Cerebellar nuclear complex (tissue), 1 donor: ENCODE measurements at regions not wholly inside any gene's neighbourhood (a gene's known extent, or its start where the extent isn't known, plus 50 kb on each side); places are given as distances from the start of the nearest gene placed in this dataset.
"Not testable (repeated sequence)": the region's sequence is repeated elsewhere in the genome, so short reads cannot be mapped to it uniquely, and the experiment has no call there.

Source experiments
- DNase-seq, 2 experiments: peaks; one replicate each; lab custom pipeline; 2025; lab: John Stamatoyannopoulos, UW

DNA sequence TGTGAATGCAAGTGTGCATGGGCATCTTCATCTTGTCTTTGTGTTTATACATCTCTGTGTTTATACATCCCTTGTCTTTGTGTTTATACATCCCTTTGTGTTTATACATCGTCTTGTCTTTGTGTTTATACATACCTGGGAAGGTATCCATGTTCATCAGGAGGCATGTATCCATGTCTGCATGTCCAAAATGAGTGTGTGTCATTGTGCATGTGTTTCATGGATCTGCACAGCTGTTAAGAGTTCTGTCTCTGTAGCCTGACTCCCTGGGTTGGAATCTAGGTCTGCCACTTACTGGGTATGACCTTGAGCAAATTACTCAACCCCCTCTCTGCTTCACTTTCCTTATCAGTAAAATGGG lies 50.1 kb upstream of the SIRPA start:
- DNase-seq = no peak

DNA sequence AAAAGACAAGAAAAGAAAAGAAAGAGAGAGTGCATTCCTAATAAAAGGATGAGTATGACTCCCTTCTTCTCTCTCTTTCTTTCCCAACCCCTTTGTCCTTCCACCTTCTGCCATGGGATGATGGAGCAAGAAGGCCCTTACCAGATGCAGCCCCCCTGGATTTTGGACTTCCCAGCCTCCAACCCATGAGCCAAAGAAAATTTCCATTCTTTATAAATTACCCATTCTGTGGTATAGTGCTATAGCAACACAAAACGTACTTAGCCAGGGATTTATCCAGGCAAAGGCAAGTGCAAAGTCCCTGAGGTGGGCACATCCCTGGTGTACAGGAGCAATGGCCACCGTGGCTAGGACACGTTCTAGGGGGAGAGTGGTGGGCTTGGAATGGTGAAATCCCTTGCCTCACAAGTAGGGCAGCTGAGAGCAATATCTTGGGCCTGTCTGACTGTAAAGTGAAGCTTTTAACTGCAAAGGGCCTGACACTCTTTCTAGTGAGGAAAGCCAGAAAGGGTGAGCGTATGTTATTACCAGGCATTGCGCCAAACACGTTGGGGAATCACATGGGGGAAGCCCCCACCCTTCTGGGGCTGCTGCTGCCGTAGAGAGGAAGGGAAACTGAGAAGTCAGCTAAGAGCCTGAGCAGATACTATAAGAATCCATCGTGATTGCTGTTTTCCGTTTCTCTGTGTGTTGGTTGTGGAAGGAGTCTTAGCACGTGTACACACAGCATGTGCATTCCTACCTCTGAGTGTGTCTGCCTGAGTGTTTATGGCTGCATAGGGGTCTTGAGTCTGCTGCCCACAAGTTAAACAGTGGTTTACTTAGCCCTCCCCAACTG lies 50.7 kb upstream of the SIRPA start:
- DNase-seq = peak in 1 of 2 experiments; percentile 50

DNA sequence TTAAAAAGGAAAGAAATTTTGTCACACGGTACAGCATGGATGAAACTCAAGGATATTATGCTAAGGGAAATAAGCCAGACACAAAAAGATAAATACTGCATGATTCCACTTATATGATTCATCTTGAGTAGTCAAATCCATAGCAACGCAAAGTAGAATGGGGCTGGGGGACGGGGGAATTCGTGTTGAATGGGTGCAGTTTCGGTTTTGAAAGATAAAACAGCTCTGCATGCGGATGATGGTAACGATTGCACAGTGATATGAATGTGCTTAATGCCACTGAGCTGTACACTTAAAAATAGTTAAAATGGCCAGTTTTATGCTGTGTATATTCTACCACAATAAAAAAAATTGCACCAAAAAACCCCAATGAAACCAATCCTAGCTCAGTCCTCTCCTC lies 52.9 kb upstream of the SIRPA start:
- DNase-seq = no peak

DNA sequence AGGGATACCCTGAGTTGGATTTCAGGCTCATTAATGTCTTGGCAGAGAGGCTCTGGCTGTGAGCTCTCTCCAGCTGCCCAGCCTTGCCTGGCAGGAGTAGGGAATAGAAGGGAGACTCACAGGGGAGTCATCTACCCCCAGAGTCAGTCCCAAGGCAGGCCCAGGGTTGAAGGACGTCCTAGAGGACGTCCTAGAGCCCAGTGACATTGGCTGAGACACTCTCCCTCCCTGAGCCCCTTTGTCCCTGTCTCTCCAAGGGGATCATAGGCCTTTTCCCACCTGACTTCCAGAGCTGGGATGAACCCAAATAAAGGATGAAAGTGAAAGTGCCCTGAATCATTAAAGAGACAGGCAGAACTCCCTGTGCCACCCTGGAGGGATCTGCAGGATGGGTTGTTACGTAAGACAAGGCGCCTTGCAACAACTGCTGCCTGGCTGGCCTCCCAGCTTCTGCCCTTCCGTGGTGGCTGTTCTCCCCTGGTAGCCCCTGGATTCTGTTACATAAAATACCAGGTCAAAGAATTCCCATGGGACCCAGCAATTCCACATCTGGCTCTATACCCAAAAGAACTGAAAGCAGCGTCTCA lies 53.6 kb upstream of the SIRPA start:
- no peak for DNase-seq

DNA sequence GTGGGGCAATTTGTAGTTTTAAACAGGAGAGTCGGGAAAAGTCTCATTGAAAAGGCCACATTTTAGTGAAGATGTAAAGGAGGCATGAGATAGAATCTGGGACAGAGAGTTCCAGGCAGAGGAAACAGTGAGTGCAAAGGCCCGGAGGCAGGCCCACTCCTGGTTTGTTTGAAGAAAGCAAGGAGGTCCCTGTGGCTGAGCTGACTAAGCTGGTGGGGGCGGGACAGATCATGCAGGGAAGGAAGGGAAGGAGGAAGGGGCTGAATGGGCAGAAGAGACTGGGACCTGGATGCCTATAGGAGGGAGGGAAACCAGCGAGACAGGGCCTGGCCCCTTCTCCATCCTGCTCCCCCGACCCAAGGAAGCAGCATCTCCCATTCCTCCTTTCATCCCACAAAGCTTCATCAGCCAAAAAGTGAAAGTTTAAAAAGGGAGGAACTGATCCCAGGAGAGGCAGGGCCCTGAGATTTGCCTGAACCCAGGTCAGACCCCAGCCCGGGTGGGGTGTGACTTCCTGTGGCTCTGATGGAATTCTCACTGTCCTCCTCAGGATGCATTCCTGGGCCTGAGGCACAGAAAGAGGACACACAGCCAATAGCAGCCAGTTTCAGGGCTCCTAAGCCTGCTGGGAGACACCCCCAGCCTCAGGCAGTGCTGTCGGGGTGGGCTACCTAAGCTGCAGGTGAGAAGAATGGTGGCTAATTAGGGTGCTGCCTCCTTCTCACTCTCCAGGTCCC lies 54.2 kb upstream of the SIRPA start:
- no peak for DNase-seq

DNA sequence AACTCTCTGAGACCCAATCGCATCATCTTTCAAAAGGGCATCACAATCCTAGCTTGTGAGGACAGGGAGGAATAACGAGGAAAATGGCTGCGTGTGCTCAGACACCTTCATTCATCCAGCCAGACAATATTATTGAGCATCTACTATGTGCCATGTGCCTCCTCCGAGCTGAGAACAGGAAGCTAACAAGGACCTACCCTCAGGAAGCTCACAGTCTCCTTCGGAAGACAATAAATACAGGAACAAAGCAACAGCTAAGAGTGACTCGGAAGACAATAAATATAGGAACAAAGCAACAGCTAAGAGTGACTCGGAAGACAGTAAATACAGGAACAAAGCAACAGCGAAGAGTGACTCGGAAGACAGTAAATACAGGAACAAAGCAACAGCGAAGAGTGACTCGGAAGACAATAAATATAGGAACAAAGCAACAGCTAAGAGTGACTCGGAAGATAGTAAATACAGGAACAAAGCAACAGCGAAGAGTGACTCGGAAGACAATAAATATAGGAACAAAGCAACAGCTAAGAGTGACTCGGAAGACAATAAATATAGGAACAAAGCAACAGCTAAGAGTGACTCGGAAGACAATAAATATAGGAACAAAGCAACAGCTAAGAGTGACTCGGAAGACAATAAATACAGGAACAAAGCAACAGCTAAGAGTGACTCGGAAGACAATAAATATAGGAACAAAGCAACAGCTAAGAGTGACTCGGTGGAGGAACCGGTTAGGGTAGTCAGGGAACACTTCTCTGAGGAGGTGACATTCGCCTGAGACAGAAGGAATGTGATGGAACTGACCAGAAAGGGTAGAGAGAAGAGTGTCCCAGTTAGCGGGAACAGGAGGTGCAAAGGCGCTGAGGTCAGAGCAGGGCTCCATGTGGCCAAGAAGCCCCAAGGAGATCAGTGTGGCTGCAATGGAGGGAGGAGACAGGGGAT lies 55.6 kb upstream of the SIRPA start:
- not testable (repeated sequence) for DNase-seq

DNA sequence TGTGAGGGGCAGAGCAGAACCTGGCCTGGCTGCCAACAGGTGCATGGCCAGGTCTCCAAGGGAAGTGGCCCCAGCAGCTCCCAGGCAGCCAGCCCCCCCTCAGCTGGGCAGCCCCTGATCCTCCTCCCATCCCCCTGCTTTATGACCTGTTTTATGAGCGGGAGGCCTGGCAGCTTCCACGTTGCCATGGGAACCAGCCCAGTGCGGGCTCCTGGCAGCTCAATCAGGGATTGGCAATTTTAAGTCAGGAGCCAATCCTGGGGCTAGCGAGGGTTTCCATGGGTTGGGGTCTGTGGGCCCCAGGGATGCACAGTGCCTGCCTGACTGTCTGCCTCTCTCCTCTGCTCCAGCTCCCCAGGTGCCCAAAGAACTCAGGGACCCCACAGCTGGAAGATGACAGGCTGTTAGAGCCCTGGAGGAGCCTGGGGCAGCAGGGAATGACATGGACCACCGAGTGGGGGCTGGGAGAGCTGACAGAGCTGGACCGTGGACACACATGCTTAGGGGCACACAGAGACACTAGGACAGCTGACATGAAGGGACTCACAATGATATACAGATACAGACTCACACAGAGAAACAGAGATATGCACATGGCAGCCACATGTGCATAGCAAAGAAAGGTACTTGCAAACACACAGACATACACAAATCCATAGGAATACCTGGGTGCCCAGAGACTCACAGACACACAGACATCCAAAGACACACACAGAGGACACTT lies 56.5 kb upstream of the SIRPA start:
- DNase-seq = no peak

DNA sequence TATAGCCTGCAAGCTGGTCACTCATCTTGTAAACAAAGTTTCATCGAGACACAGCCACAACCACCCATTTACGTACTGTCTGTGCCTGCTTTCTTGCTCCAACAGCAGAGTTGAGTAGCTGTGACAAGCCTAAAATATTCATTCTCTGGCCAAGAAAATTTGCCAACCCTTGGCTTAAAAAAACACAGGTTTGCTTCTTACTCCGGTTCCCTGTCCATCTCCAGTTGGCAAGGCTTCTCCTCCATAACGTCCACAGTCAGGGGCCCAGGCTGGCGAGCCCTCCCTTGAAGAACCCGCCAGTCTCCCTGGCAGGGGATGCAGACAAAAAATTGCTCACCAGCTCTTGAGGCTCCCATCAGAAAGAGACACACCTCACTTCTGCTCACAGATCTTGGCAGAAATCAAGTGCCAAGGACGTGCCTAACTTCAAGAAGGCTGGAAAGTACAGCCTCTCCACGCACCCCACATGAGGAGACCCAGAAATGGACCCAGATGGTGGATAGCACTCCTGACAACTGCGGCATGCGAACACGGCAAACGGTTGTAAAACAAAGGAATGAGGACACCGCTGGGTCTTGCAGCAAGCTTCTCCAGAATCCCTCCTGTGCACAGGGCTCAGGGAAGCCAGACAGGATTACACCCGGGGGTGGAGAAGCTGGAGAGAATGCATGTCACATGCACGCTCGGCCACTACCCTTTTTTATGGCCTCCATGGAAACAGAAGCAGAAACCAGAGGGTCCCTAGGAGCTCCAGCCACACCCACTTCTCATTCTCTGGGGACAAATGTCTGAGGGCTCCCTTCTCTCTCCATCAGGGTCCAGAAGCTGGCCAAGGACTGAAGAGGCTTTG lies 59.8 kb upstream of the SIRPA start:
- no peak for DNase-seq

DNA sequence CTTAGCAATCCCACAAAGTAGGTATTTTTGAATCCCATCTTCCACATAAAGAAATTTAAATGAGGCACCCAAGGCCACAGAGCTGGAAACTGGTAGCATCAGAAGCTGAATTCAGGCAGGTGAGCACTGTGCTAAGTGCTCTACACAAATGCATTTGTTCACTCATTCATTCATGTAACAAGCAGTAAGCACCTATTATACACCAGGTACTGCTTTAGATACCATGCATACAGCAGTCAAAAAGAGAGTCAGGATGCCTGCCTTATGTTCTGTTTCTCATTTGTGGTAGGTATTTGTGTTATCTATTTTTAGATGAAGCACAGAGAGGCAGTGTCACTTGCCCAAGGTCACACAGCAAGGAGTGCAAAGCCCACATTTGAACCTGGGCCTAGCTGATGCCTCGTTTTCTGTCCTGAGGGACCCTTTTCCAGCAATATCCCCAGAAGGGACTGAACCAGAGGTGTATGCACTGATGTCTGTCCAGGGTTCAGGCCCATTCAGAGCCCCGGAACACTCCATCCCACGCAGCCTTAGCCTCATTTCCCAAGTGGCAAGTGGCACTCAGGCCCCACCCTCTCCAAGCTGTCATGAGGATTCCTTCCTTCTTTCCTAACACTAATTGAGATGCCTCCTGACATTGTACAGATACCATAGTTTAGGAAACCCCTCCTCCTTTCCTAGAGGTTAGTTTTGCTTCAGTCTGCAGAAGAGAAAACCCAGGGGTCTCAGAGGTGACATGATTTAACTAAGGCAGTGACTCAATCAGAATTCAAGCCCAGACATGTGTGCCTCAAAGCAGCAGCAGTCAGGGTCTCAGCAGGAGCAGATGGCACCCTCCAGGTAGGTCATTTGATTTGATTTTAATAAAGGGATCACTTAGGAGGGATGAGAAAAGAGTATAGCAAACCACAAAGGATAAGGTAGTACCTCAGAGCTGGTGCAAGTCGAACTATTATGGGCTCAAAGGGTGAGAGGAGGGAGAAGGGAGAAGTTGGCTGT lies 61.2 kb upstream of the SIRPA start:
- DNase-seq = no peak

DNA sequence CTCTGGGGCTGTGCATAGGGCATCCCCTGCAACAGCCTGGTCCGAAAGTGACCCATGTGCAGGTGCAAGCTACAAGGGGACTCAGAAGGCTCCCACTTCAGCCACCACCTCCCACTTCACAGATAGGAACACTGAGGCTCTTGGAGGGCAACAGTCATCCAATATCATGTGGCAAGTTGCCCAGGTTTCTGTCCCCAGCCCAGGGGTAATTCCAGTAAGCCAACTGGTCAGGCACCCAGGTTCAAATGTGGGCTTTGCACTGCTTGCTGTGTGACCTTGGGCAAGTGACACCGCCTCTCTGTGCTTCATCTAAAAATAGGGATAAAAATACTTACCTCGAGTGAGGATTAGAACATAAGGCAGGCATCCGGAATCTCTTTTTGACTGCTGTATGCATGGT lies 62.0 kb upstream of the SIRPA start:
- DNase-seq = no peak

DNA sequence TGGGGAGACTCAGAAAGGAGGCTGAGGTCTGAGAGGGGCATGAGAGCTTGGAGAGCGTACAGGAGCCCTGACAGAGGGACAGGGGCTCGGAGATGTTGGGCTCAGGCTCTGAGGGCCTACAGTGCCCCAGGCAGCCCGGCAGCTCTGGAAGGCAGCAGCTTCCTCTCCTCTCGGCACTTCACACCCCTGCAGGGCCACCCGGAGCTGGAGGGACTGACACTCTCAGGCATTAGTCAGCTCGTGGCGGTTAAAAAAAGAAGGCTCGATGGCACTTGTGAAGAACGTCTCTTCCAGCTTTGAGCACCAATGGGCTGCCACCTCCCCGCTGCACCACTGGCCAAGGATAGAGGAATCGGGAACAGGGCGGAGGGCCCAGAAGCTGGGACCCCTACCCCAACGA lies 62.6 kb upstream of the SIRPA start:
- DNase-seq = no peak

DNA sequence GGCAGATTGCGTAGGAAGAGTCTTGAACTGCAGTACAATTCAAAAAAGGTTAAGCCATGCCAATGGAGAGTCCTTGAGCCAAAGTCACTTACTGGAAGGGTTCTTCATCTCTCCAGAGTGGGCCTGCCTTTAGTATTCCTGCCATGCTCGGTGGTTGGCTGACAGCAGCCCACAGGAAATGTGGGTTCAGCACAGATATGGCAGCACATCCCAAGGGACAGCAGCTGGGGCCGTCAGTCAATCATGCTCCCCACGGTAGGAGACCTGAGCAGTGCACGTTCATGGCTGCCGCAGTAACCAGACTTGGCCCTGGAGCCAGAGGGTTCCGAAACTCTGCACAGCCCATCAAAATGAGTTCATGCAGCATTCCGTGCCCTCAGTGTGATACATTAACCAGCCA lies 63.6 kb upstream of the SIRPA start:
- DNase-seq = no peak

DNA sequence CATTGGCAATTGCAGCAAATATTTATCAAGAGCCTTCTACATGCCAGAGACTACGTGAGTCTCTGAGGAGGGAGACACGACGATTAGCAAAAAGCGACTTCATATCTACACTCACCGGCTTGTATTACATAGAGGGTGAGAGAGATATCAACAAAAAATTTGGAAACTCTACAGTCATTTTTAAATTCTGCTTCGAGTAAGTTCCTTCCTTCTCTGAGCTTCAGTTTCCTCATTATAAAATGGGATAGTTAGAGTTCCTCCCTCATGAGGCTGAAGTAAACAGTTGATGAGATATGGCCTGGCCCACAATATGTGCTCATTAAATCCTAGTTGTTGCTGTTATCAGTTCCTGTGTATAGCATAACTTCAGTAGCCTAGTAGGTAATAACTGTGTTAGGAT lies 64.1 kb upstream of the SIRPA start:
- DNase-seq = no peak

DNA sequence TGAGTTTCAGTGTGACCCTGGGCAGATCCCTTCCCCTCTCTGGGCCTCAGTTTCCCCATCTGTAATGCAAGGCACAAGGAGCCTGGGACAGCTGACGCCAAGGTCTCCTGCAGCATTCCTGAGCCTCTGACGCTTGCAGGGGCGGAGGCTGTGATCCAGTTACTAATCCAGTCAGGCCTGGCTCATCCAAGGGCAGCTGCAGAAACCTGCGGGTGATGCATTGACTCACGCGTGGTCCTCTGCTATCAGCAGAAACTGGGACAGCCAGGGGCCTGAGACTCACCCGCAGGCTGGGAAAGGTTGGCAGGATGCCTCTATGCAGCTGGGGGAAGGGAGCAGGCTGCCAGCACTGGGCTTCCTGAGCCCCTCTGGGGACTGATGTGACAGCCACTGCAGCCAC lies 65.0 kb upstream of the SIRPA start:
- no peak for DNase-seq

DNA sequence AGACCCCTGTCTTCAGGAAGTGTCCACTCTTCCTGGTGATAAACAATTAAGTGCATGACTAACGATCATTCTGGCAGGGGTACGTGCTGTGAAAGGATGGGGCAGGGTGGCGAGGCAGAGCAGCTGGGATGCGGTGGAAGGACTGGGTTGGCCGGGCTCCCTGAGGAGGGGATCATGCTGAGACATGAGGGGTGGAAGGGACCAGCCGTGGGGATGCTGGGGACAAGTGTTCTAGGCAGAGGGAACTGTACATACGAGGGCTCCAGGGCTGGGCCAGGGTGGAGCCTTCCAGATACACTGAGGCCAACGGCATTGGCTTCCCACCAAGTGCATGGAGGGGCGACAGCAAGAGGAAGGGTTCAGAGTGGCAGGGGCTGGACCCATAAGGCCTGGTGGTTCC lies 65.7 kb upstream of the SIRPA start:
- no peak for DNase-seq

DNA sequence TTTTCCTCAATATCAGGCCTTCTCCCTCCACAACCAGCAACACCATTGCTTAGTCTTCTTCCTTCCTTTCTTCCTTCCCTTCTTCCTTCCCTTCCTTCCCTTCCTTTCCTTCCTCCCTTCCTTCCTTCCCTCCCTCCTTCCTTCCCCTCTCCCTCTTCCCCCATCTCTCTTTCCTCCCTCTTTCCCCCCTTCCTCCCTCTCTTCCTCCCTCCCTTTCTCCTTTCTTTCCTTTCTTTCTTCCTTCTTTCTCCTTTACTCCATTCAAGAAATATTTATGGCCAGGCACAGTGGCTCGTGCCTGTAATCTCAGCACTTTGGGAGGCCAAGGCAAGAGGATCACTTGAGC lies 66.4 kb upstream of the SIRPA start:
- DNase-seq = no peak

DNA sequence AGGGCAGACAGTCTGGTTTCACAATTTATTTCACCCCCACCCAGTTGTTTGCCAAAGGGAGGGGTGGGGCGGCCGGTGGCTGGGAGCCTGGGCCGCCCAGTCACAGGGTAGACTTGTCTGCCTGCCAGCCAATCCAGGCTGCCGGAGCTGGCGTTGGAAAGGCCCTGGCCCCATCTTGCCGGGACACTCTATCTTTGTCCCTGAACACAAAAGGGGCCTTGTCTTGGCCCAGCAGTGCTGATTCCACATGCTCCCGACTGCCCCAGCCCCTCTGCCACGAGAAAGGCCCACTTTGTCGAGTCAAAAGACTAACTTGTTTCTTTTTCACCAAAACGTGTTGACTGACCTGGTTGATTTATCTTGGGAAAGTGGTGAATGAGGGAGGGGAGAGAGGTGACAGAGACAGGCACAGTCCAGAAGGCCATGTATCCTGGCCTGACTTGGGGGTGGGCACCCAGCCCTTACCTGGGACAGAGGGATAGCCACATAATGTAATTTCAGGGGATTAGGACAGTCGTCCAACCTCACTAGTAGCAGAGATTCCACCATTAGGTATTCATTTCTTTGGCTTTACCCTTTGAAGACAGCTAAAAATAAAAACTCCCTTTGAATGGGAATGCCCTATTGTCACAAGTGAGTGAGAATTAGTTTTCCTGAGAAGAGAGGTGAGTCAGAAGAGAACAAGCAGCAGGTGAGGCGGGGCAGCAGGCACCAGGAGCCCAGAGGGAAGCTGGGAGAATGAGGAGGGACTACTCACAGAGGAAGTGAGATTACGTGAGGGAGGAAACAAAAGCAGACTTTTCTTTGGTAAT lies 67.0 kb upstream of the SIRPA start:
- DNase-seq = no peak

DNA sequence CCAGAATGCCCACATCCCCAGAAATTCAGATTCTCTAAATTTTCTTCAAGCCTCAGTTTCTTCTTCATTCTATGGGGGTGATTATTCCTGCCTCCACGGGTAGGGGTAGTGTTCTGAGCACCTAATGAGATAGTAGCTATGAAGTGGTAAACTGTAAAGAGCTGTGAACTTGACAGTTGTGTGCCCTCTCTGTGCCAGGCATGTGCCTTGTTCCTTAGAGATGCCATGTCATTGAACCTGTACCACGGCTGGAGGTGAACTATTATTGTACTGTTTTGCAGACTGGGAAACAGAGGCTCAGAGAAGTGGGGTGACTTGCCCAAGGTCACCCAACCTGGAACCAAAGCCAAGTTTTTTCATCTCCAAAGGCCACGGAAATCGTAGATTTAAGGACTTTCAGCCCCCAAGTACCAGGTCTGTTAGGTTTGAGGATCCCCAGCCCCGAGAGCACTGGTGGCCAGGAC lies 67.7 kb upstream of the SIRPA start:
- DNase-seq = no peak
